K562 (cell line): ENCODE measurements at regions not wholly inside any gene's neighbourhood (a gene's known extent, or its start where the extent isn't known, plus 50 kb on each side); places are given as distances from the start of the nearest gene placed in this dataset.

ENCODE experiments used
- ATAC-seq: fragments of 200-7000 bp; cut with Tn5 transposase; 3 replicates; pipeline ENCODE4 v1.9.1; 2020; ENCODE audit warnings: moderate library complexity
- BruUV-seq: library from RNA; stranded (reverse); fragments of 400-500 nt; replicated peaks from 2 replicates; lab custom pipeline; 2021; lab: Mats Ljungman, UMichigan
- CTCF ChIA-PET: fragments of 300-600 bp; formaldehyde crosslinking; extraction: SDS; loops from one replicate; lab custom pipeline; 2021; ENCODE audit warnings: low intra/inter-chr PET ratio; lab: Yijun Ruan, JAX
- POLR2A ChIA-PET: fragments of 300-600, 350-650 bp; sonication (Branson Sonifier 250); formaldehyde crosslinking; extraction: SDS; loops from one replicate; lab custom pipeline; 2021; ENCODE audit warnings: antibody characterized with exemption, inconsistent platforms; lab: Yijun Ruan, JAX
- DNase-seq, 4 experiments: peaks; one replicate each; pipeline versions ENCODE4 v3.0.0 to v3.0.0-alpha.2; 2011 to 2018; ENCODE audit warnings: low spot score in 3 of 4, mixed read lengths in 3 of 4; ENCODE audit errors: extremely low read depth in 1 of 4
- FAIRE-seq: peaks from 2 replicates; lab custom pipeline; 2011; peaks lifted over from hg19 to GRCh38; lab: Jason Lieb, UNC
- H2AFZ ChIP-seq: 2 replicates; pipeline ENCODE4 v1.6.0; 2011; ENCODE audit warnings: low read depth, low read length, control low read depth, inconsistent platforms
- H3K27ac ChIP-seq: fragments of 200-600 bp; 3 replicates; pipeline ENCODE4 v1.8.0; 2011; ENCODE audit warnings: low read depth, mild to moderate bottlenecking, control low read depth, inconsistent platforms, low read length, moderate library complexity, mixed read lengths; ENCODE audit errors: extremely low read depth
- H3K27me3 ChIP-seq, 2 experiments: fragments of 300-600 bp in 1 of 2; 2 replicates in 1 of 2; 3 replicates in 1 of 2; pipeline versions ENCODE4 v1.6.0 to v1.8.0; 2011; ENCODE audit warnings: inconsistent platforms in 2 of 2, low read length in 2 of 2, mild to moderate bottlenecking in 1 of 2, mixed read lengths in 1 of 2, moderate library complexity in 1 of 2; ENCODE audit not compliant: control insufficient read depth in 2 of 2, insufficient read depth in 2 of 2
- H3K36me3 ChIP-seq: fragments of 300-600 bp; 3 replicates; pipeline ENCODE4 v1.8.0; 2011; ENCODE audit warnings: mild to moderate bottlenecking, low read length, inconsistent platforms; ENCODE audit not compliant: control insufficient read depth, insufficient read depth
- H3K4me1 ChIP-seq, 2 experiments: fragments of 200-600 bp in 1 of 2; replicated peaks in 1 of 2; 2 replicates in 1 of 2; 3 replicates in 1 of 2; pipeline versions ENCODE4 v1.5.1 to v1.8.0; 2011; ENCODE audit warnings: inconsistent platforms in 2 of 2, low read length in 2 of 2, mild to moderate bottlenecking in 1 of 2, mixed read lengths in 1 of 2, moderate library complexity in 1 of 2; ENCODE audit not compliant: control insufficient read depth in 2 of 2, insufficient read depth in 2 of 2
- H3K4me2 ChIP-seq: 2 replicates; pipeline ENCODE4 v1.6.1; 2011; ENCODE audit warnings: low read length, control low read depth, inconsistent platforms, mixed read lengths; ENCODE audit not compliant: insufficient read depth
- H3K4me3 ChIP-seq: fragments of 200-600 bp; sonication (generic), shearing (Covaris generic); 2 replicates; pipeline ENCODE4 v1.5.1; 2016; ENCODE audit warnings: control low read depth, inconsistent platforms
- H3K79me2 ChIP-seq: fragments of 200-600 bp; 3 replicates; pipeline ENCODE4 v1.8.0; 2011; ENCODE audit warnings: low read length, inconsistent platforms; ENCODE audit not compliant: control insufficient read depth, insufficient read depth
- H3K9ac ChIP-seq, 2 experiments: 2 replicates each; pipeline versions ENCODE4 v1.6.0 to v1.6.1; 2011; ENCODE audit warnings: low read depth in 2 of 2, low read length in 2 of 2, control low read depth in 1 of 2, inconsistent platforms in 1 of 2, mild to moderate bottlenecking in 1 of 2, mixed read lengths in 1 of 2; ENCODE audit not compliant: insufficient read depth in 1 of 2
- H3K9me1 ChIP-seq: one replicate; pipeline ENCODE4 v1.6.0; 2011; ENCODE audit warnings: inconsistent platforms, mild to moderate bottlenecking, low read length, moderate library complexity; ENCODE audit not compliant: control insufficient read depth, insufficient read depth
- H3K9me3 ChIP-seq: replicated peaks from 2 replicates; pipeline ENCODE4 v1.5.1; 2011; ENCODE audit warnings: low read depth, low read length, inconsistent platforms; ENCODE audit not compliant: control insufficient read depth, insufficient read depth
- H4K20me1 ChIP-seq: replicated peaks from 2 replicates; pipeline ENCODE4 v1.6.1; 2011; ENCODE audit warnings: low read length, inconsistent platforms, mixed read lengths; ENCODE audit not compliant: control insufficient read depth, insufficient read depth
- CBX1 ChIP-seq: sonication (generic); IDR thresholded peaks from 2 replicates; pipeline ENCODE4 v1.6.1; 2016; ENCODE audit warnings: antibody characterized with exemption, low read depth, mild to moderate bottlenecking
- DPF2 ChIP-seq: fragments of 450-650 bp; IDR thresholded peaks from 2 replicates; pipeline ENCODE4 v1.6.1; 2016
- ETV1 ChIP-seq: fragments of 450-650 bp; conservative IDR thresholded peaks from 2 replicates; pipeline ENCODE4 v1.6.1; 2016; ENCODE audit warnings: missing genetic modification characterization, control low read depth, low read depth, missing compliant biosample characterization
- FOXJ3 ChIP-seq: sonication (generic); formaldehyde crosslinking; IDR thresholded peaks from 2 replicates; pipeline ENCODE4 v1.4.0; 2020; ENCODE audit warnings: mild to moderate bottlenecking, missing genetic modification reagents
- GATAD2A ChIP-seq: fragments of 450-650 bp; IDR thresholded peaks from 2 replicates; pipeline ENCODE4 v1.6.1; 2017
- GTF2F1 ChIP-seq: IDR thresholded peaks from 2 replicates; pipeline ENCODE4 v1.6.1; 2011; ENCODE audit warnings: low read depth, low read length, improper control_type of control experiment
- RAD51 ChIP-seq: fragments of 450-650 bp; IDR thresholded peaks from 2 replicates; pipeline ENCODE4 v1.7.1; 2016; ENCODE audit warnings: low read depth, mild to moderate bottlenecking, borderline replicate concordance
- RBM25 ChIP-seq: fragments of 200-400 bp; formaldehyde crosslinking; IDR thresholded peaks from 2 replicates; pipeline ENCODE4 v1.6.1; 2018; ENCODE audit warnings: low read length, low read depth, moderate library complexity; ENCODE audit not compliant: severe bottlenecking
- ZNF507 ChIP-seq: conservative IDR thresholded peaks from 2 replicates; pipeline ENCODE4 v1.6.1; 2017; ENCODE audit warnings: missing genetic modification characterization, missing compliant biosample characterization
- in situ Hi-C: fragments of 300-500 bp; cut with MboI; formaldehyde crosslinking; loops from 4 replicates; pipeline ENCODE4 v1.15.0; 2018; ENCODE audit warnings: inconsistent platforms, mixed read lengths
- intact Hi-C: fragments of 100-400 bp; cut with micrococcal nuclease; formaldehyde crosslinking; loops from 2 replicates; pipeline ENCODE4 v1.14.2; 2022
- TF ChIP-seq, protein P1 (sequence below): sonication (generic); formaldehyde crosslinking; IDR thresholded peaks from 2 replicates; pipeline ENCODE4 v1.8.0; 2022; ENCODE audit warnings: mild to moderate bottlenecking, low read depth, missing genetic modification reagents
- TF ChIP-seq, protein P2 (sequence below): fragments of 250-450 bp; sonication (Bioruptor Pico); IDR thresholded peaks from 2 replicates; pipeline ENCODE4 v1.8.0; 2021; ENCODE audit warnings: mild to moderate bottlenecking, moderate library complexity
- TF ChIP-seq, protein P3 (sequence below): fragments of 200-400 bp; formaldehyde crosslinking; IDR thresholded peaks from 2 replicates; pipeline ENCODE4 v1.6.1; 2017; ENCODE audit warnings: mild to moderate bottlenecking, low read depth, low read length, moderate library complexity

- TF ChIP-seq, protein P1, sequence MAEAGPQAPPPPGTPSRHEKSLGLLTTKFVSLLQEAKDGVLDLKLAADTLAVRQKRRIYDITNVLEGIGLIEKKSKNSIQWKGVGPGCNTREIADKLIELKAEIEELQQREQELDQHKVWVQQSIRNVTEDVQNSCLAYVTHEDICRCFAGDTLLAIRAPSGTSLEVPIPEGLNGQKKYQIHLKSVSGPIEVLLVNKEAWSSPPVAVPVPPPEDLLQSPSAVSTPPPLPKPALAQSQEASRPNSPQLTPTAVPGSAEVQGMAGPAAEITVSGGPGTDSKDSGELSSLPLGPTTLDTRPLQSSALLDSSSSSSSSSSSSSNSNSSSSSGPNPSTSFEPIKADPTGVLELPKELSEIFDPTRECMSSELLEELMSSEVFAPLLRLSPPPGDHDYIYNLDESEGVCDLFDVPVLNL (CRISPR knock-in tag): no peak
- TF ChIP-seq GTF2F1 (no peak), DPF2 (no peak)
Measured at GRCh38 chr10:20454331-20454730, 442.8 kb downstream of the NEBL start (continued).

DNA sequence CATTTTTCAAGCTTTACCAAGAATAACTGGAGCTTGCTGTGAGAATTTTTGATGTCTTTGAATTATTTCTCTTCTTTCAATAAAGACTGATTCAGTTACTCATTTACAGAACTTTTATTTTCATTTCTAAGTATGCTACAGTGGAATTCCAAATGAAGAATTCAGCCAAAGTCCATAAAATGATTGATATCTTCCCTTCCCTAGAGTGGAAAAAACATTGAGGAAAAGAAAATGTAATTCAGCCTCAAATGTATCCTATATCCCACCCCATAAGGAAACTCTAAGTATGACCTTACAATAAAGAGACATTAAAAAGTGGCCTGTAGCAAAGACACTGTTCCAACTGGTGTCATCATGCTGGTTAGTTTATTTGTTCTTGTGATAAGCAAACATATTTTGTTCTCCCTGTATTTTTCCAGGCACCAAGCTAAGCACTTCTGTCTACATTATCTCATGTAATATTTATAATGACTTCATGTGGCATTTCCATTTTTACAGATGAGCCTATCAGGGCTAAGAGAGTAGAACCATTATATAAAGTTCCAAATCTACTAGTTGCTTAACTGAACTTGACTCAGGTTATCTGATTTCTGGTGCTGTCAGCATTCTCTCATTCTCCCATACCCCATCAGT, 450.4 kb downstream of the NEBL start:
- no peak overlapping the region for H3K9ac ChIP-seq
- ATAC-seq (no peak), FAIRE-seq (no peak), DNase-seq (no peak)
- H2AFZ ChIP-seq: no peak overlapping the region
- no peaks in the 10 kb centered on the region for H3K27me3 ChIP-seq
- no peak overlapping the region for H3K4me2 ChIP-seq
- no peaks in the 10 kb centered on the region for H3K9me3 ChIP-seq
- POLR2A ChIA-PET: no interaction called here
- H3K4me3 ChIP-seq: no peak overlapping the region
- intact Hi-C loops: no loop called here
- no peaks in the 10 kb centered on the region for H3K79me2 ChIP-seq
- no peaks in the 10 kb centered on the region for H4K20me1 ChIP-seq
- no peaks in the 10 kb centered on the region for H3K9me1 ChIP-seq
- H3K27ac ChIP-seq: no peak overlapping the region
- in situ Hi-C loops: no loop called here
- no peak for TF ChIP-seq ZNF507 (tag)
- TF ChIP-seq ETV1 (tag): no peak
- TF ChIP-seq GATAD2A: no peak
- TF ChIP-seq, protein P2, sequence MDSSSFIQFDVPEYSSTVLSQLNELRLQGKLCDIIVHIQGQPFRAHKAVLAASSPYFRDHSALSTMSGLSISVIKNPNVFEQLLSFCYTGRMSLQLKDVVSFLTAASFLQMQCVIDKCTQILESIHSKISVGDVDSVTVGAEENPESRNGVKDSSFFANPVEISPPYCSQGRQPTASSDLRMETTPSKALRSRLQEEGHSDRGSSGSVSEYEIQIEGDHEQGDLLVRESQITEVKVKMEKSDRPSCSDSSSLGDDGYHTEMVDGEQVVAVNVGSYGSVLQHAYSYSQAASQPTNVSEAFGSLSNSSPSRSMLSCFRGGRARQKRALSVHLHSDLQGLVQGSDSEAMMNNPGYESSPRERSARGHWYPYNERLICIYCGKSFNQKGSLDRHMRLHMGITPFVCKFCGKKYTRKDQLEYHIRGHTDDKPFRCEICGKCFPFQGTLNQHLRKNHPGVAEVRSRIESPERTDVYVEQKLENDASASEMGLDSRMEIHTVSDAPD (CRISPR knock-in tag): no peak
- no peak for TF ChIP-seq RAD51
- TF ChIP-seq CBX1: no peak
- no peak for TF ChIP-seq FOXJ3
- no peak for TF ChIP-seq RBM25
- TF ChIP-seq, protein P3, sequence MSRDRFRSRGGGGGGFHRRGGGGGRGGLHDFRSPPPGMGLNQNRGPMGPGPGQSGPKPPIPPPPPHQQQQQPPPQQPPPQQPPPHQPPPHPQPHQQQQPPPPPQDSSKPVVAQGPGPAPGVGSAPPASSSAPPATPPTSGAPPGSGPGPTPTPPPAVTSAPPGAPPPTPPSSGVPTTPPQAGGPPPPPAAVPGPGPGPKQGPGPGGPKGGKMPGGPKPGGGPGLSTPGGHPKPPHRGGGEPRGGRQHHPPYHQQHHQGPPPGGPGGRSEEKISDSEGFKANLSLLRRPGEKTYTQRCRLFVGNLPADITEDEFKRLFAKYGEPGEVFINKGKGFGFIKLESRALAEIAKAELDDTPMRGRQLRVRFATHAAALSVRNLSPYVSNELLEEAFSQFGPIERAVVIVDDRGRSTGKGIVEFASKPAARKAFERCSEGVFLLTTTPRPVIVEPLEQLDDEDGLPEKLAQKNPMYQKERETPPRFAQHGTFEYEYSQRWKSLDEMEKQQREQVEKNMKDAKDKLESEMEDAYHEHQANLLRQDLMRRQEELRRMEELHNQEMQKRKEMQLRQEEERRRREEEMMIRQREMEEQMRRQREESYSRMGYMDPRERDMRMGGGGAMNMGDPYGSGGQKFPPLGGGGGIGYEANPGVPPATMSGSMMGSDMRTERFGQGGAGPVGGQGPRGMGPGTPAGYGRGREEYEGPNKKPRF: no peak
- BruUV-seq: no TSS peak
- CTCF ChIA-PET: no interaction called here
- no peaks in the 10 kb centered on the region for H3K36me3 ChIP-seq
- H3K4me1 ChIP-seq: no peaks in the 10 kb centered on the region
